CD4-positive, alpha-beta T cell treated with Interleukin-1 beta for 1 hour (primary cell): ENCODE measurements at regions not wholly inside any gene's neighbourhood (a gene's known extent, or its start where the extent isn't known, plus 50 kb on each side); places are given as distances from the start of the nearest gene placed in this dataset.

ENCODE experiments used
- DNase-seq, 2 donors: peaks; one replicate each; pipeline ENCODE4 v3.0.0-alpha.2; 2020 to 2022

DNA sequence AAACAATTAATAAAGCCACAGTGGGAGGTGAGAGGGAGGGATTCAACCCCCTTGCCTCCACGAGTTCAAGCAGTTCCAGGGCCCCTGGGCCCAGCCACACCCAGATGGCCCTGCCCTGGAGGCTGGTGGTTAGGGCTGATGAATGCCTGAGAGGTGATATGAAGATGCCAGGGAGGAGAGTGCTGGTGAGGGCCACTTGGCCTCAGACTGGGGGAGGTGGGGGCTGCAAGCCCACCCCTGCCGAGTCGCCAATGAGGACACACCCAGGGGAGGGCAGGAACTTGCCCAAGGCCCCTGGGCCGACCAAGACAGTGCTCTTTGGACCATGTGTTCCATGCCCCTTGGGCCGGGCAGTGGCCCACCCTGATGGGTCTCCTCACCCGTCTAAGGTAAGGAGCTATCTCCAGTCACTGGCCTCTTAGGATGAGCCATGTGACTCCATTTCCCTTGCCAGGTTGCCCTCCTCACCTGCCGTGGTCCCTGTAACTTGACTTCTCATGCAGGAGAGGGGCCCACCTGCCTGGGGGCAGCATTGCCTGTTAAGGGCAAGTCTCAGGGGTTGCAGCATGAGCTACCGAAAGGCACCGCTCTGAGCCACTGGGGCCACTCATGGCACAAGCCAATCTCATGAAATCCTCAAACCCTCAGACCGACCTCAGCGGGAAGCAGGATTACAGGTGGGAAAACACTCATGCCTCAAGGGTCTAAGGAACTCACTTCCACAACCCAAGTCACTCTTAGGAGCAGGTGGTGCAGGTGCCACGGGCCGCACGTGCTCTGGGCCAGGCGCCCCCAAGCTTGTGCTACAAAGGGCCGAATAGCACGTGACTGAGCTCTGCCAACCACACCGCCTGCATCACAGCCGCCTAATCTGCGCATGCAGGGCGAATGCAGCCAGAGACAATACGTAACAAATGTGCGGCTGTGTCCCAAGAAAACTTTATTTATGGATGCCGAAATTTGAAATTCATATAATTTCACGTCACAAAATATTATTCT is 147.4 kb upstream of the MLN start:
- DNase-seq: no peak

- DNase-seq: no peak
Observed at GRCh38 chr6:33950472-33950881, 146.7 kb upstream of the MLN start.

DNA sequence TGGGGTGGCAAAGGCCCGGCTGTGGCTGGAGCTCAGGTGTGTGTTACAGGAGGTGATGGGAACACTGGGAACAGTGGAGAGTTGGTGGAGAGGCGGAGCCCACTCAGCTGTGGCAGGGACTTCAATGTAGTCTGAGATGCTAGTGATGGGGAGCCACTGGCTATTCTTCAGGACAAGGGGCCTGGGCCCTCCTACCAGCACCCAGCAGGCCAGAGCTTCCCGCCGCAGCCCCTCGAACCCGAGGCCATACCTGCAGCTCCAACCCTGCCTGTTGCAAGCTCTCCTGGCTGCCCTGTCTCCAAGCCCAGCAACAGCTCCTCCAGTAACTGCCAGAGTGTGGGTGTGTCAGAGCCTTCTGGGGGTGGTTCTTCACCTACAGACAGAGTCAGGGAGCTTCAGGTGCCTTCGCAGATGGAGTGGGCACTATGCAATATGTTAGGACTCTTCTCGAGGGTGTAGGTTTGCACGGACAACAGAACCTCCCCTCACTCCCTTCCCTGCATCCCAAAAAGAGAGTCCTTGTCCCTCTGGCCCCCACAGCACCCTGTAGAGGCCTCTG is 146.2 kb upstream of the MLN start:
- DNase-seq: no peak

GRCh38 chr6:33949111-33949510 is 145.3 kb upstream of the MLN start:
- DNase-seq: no peak

DNA sequence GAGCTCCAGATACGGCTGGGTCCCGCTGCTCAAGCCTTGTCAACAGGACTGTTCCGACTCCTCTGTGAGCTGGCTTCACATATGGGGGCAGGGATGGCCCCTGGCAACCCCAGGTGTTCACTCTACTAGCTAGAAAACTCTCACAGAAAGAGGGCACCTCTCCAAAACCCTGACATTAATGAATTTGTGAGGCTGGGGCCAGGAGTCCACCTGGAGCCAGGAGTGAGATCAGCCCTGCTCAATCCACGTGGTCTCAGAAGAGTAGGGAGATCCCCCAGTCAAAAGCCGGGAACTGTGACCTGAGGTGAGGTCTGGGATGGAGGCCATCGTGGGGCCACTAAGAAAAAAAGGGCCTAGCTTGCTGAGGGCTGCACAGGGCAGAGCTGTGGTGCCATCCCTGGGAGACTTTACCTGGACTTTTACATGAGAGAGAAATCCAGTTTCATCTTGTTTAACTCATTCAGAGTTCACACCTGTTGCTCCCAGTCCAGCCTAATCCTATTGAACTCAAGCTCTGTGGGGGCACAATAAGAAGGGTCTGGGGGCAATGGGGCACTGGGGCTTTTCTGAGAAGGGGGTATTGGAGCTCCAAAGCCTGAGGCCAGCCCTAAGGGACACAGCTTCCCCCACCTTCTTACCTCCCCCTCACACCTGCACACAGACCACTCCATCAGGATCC is 144.3 kb upstream of the MLN start:
- no peak for DNase-seq

- DNase-seq: no peak
Observed at GRCh38 chr6:33947047-33947446, 143.2 kb upstream of the MLN start.

DNA sequence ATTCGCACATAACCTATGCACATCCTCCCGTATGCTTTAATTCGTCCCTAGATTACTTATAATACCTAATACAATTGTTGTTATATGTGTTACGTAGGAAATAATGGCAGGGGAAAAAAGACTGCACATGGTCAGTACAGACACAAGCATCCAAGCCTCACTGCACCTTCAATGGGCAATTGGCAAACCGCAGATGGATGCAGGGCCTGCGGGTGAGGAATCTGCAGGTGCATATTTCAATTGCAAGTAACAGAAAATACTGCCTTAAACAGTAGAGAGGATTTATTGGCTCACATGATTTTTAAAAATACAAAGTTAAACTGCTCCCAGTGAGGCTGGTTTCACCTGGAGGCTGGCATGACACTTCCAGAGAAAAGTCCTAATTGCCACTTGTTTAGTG is 142.1 kb upstream of the MLN start:
- DNase-seq: no peak

DNA sequence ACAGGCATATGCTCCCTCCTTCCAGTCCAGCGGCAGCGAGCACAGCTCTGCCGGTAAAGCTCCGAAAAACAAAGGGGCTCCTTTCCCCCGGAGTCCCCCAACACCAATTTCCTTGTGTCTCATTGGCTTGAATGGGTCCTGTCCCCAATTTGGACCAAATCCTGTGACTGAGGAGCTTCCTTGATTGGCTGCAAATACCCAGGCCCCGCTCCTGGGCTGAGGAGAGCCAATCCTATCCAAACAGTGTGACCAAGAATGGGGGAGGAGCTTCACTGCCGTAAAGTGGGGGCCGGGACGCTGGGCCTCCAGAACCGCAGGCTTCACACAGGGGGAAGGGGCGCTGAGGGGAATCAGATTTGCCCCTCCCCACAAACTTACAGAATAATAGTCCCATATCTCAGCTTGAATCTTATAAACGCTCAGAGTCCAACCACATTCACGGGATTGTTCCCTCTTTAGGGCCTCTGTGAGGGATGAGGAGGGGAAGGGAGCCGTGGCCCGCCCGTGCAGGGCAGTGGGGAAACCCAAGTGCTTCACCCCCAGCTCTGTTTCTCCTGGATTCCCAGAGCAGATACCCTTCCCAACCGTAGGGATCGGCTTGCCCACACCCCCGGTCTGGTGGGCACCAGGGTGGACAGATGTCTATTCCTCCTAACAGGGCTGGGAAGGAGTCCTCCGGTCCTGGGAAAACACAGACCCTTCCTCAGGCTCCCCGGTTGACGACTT is 141.0 kb upstream of the MLN start:
- DNase-seq: no peak

GRCh38 chr6:33936886-33937285 is 133.1 kb upstream of the MLN start:
- DNase-seq: no peak

DNA sequence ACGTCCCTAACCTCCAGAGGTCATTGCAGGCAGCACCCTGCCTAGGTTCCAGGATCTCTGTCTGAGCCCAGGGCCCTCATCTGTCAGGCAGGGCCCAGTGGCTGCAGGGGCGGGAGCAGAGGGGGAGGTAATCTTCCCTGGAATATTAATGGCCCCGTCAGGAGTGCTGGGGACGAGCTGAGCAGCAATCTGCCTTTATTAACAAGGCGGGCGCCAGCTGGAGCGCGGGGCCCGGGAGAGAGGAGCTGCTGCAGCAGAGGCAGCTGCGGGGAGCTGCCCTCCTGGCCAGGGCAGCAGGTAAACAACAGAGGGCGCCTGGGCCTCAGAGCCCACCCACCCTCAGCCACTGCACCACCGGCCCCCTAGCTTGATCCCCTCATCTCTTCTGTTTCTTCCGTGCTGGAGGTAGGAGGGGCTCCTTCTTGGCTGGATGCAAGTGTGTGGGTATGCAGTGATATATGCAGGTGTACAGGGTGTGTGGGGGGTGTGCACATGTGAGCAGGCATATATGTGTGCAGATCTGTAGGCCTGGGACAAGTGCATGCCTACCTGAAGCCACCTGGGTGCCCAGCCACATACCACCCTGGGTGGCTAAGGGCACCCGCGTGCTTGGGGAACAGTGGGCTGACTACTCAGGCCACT is 131.8 kb upstream of the MLN start:
- DNase-seq: no peak

DNA sequence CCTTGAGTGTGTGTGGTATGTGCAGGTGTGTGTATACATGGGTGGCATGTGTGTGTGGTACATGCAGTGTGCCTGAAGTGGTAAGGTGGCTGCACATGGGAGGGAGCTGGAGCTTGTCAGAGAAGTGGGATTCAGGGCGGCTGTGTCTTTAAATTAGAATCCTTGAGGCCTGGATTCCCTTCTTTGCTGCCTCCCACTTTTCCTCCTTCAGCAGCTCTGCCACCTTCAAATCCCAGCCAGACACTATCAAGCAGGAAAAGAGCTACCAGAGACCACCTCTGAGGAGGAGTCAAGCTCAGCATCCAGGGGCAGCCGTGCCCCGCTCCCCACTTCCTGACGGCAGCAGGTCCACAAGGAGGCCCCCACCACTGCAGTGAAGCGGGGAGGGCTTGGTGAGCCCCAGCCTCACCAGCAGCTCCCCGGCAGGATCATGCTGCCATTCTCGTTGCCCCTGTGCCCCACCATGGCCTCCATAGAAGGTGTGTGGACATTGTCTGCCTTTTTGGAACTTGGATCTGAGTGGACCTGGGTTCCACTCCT is 131.0 kb upstream of the MLN start:
- no peak for DNase-seq

- DNase-seq: no peak
Observed at GRCh38 chr6:33933101-33933500, 129.3 kb upstream of the MLN start.

GRCh38 chr6:33931799-33932198 is 128.0 kb upstream of the MLN start:
- no peak for DNase-seq

GRCh38 chr6:33929575-33930288 is 125.9 kb upstream of the MLN start:
- no peak for DNase-seq

DNA sequence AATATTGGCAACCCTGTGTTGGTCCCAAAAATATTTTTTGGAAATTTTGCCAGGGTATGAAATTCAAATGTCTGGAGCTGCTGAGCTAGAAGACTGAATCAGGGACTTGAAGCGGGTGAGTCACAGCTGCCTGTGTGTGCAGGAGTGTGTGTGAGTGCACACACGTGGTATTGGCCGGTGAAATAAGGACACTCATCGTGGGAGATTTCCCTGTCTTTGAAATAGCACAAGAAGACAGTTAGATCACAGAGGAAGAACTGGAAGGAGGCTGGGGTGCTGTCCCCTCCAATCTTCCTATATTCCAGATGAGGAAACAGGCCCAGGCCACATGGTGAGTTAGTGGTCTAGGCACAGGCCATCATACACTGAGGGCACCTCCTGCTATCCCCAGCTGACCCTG is 123.8 kb upstream of the MLN start:
- DNase-seq: no peak

DNA sequence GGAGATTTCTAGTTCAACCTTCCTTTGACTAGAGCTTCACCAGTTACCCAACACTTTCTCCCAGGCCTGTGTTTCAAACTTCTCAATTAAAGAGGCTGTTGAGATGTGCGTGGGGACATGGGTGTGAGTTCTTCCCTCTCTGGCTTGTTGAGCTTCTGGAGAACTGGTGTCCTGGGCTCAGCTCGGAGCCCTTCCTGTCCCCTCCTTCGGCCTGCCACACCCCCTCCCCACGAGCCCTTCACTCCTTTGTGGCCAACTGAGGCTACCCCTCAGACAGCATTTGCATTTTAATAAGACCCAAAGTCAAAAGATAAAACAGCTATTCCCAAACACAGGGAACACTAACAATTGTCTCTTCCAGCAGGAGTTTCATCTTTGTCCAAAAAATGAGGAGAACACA is 123.3 kb upstream of the MLN start:
- no peak for DNase-seq

DNA sequence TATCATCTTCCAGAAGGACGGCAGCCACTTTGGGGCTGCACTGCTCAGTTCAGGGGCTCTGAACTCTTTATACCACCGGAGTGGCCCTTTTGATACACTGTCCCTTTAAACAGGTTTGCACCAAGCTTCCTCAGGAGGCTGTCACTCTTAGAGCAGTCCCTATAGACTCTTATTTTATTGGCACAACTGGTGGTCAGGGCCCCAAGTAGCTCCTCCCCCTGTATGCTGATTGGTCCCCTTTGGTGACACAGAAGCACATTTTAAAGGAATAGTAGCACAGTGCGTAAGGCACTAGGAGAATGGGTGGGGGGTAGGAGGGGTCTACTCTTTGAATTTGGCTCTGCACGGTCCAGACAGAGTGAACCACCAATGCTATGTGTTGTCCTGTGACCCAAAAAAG is 122.6 kb upstream of the MLN start:
- DNase-seq: no peak

DNA sequence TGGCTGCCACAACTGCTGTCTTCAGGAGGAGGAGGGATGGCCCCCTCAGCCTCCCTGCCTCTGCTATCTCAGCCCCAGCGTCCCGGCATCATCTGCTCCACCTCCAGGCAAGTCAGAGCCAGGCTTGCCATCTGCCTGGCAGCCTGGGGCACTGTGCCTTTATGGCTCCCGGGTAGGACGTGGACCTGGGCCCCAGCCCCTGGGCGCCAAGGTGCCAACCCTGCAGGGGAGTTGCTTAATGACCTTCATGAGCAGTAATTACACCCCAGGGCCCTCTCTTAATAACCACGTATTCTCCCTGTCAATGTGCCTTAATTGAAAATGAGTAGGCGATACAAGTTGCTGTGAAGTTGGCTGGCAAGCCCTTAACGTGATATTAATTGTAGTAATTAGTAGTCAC is 122.1 kb upstream of the MLN start:
- no peak for DNase-seq

GRCh38 chr6:33925210-33925609 is 121.4 kb upstream of the MLN start:
- DNase-seq: no peak

- no peak for DNase-seq
Observed at GRCh38 chr6:33924681-33925080, 120.9 kb upstream of the MLN start.

- peak in 1 of 2 donors; percentile 20 for DNase-seq
Observed at GRCh38 chr6:33923857-33924514, 120.2 kb upstream of the MLN start.
